ENCODE measurements at regions not wholly inside any gene's neighbourhood (a gene's known extent, or its start where the extent isn't known, plus 50 kb on each side); places are given as distances from the start of the nearest gene placed in this dataset.

- TF ChIP-seq ZBTB40 (IDR thresholded peaks at IDR 0.05; ENCODE audit: borderline replicate concordance), result no peak
- TF ChIP-seq TARDBP (IDR thresholded peaks at IDR 0.05; ENCODE audit: borderline replicate concordance), result no peak
- no peak for TF ChIP-seq JUND (IDR thresholded peaks at IDR 0.05; ENCODE audit: low read depth, low read length)
- no peak for TF ChIP-seq SP1 (IDR thresholded peaks at IDR 0.05; ENCODE audit: low read depth, low read length)
- TF ChIP-seq SUPT20H (IDR thresholded peaks at IDR 0.05; ENCODE audit: borderline replicate concordance, control insufficient read depth, low read depth, low read length), result no peak
- TF ChIP-seq USF1 (IDR thresholded peaks at IDR 0.05; ENCODE audit: borderline replicate concordance, extremely low read length, insufficient read depth, low read depth, low read length), result no peak
- no peak for TF ChIP-seq ELK1 (IDR thresholded peaks at IDR 0.05; ENCODE audit: low read depth, low read length)
- no peak for TF ChIP-seq KDM1A (IDR thresholded peaks at IDR 0.05; ENCODE audit: borderline replicate concordance)
- TF ChIP-seq ZNF592 (IDR thresholded peaks at IDR 0.05), result no peak
- no peak for TF ChIP-seq EZH2 (IDR thresholded peaks at IDR 0.05; ENCODE audit: borderline replicate concordance, control insufficient read depth, low read depth, low read length)
- no peak for TF ChIP-seq HDAC2 (IDR thresholded peaks at IDR 0.05)
Observed at GRCh38 chr12:9340422-9341259, 132.4 kb upstream of the PZP start (continued).
